ENCODE measurements at regions not wholly inside any gene's neighbourhood (a gene's known extent, or its start where the extent isn't known, plus 50 kb on each side); places are given as distances from the start of the nearest gene placed in this dataset.

DNA sequence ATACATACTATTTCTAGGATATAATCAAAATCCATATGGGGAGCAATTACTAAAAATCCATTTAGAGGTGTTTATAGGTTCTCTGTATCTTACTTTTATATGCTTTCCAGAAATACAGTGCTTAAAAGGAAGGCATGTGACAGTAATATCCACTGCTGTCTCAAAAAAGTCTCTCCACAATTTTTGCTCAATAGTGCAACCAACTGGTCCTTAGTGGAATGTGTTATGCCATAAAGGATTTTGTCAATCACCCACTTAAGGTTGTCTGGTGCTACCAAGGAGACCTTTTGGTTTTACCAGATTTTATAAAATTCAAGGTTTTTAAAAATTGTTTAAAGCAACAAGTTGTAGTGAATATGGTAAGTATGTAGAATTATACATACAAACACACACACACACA, 328.5 kb upstream of the DSEL start:
- no peak overlapping the region for H3K4me3 ChIP-seq (ENCODE audit: control insufficient read depth, low read depth, low read length)
- DNase-seq (ENCODE audit: low read depth): peak; percentile 51
- TF ChIP-seq, protein P1, sequence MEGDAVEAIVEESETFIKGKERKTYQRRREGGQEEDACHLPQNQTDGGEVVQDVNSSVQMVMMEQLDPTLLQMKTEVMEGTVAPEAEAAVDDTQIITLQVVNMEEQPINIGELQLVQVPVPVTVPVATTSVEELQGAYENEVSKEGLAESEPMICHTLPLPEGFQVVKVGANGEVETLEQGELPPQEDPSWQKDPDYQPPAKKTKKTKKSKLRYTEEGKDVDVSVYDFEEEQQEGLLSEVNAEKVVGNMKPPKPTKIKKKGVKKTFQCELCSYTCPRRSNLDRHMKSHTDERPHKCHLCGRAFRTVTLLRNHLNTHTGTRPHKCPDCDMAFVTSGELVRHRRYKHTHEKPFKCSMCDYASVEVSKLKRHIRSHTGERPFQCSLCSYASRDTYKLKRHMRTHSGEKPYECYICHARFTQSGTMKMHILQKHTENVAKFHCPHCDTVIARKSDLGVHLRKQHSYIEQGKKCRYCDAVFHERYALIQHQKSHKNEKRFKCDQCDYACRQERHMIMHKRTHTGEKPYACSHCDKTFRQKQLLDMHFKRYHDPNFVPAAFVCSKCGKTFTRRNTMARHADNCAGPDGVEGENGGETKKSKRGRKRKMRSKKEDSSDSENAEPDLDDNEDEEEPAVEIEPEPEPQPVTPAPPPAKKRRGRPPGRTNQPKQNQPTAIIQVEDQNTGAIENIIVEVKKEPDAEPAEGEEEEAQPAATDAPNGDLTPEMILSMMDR (conservative IDR thresholded peaks at IDR 0.05; ENCODE audit: control insufficient read depth, insufficient read depth, low read depth, low read length): peak; percentile 36

DNA sequence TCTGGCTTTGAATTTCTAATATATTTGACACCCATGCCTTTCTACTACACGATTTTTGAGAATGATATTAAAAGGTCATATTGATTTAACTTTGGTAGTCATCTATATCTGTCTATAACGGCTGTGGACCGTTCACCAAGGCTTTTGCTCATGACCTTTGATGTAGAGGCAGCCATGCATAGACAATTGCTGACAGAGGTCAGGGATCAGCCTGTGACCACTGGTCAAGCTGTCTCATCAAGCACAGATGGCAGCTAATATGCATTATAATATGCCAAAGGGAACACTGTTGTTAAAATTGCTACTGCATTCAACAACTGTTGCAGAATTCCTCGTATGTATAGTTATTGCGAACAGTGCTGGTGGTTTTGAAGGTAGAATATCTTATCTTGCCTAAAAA, 323.9 kb upstream of the DSEL start:
- no peak for DNase-seq (ENCODE audit: low read depth)
- TF ChIP-seq, protein P1 (conservative IDR thresholded peaks at IDR 0.05; ENCODE audit: control insufficient read depth, insufficient read depth, low read depth, low read length): no peak
- no peak overlapping the region for H3K4me3 ChIP-seq (ENCODE audit: control insufficient read depth, low read depth, low read length)

DNA sequence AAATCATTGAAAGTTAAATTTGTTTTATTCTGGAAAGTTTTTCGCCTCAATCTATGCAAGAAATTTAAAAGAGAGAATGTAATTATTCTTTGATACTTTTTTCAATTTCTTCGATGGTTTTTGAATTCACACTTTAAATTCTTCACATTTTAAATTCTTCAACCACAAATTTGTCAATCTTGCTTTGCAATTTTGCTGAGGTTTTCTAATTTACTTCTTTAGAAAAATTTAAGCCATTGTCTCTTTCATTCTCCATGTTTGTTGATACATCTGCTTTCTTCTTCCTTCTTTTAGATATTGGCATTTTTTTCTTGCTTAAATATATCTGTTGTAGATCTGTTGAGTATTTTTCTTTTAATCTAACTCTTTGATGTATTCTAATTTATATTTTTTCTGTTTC, 301.9 kb upstream of the DSEL start:
- no peak overlapping the region for H3K4me3 ChIP-seq (ENCODE audit: control insufficient read depth, low read depth, low read length)
- no peak for DNase-seq (ENCODE audit: low read depth)
- TF ChIP-seq, protein P1 (conservative IDR thresholded peaks at IDR 0.05; ENCODE audit: control insufficient read depth, insufficient read depth, low read depth, low read length): no peak

DNA sequence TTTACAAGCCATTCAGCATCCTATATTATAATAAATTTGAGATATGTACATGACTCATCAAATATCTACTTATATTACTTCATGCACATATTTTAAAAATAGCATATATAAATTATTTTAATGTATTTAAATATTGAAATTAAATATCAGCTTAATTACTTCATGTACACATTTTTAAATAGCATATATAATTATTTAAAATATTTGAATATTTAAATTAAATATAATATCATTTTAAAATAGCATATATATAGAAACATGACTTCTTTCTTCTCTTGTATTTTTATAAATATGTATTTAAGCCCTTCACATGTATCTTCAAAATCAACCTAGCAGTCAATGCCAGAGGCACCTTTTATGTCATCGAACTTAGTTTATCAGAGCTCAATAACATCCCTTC, 298.8 kb upstream of the DSEL start:
- TF ChIP-seq, protein P1 (conservative IDR thresholded peaks at IDR 0.05; ENCODE audit: control insufficient read depth, insufficient read depth, low read depth, low read length): no peak
- no peak overlapping the region for H3K4me3 ChIP-seq (ENCODE audit: control insufficient read depth, low read depth, low read length)
- DNase-seq (ENCODE audit: low read depth): no peak

DNA sequence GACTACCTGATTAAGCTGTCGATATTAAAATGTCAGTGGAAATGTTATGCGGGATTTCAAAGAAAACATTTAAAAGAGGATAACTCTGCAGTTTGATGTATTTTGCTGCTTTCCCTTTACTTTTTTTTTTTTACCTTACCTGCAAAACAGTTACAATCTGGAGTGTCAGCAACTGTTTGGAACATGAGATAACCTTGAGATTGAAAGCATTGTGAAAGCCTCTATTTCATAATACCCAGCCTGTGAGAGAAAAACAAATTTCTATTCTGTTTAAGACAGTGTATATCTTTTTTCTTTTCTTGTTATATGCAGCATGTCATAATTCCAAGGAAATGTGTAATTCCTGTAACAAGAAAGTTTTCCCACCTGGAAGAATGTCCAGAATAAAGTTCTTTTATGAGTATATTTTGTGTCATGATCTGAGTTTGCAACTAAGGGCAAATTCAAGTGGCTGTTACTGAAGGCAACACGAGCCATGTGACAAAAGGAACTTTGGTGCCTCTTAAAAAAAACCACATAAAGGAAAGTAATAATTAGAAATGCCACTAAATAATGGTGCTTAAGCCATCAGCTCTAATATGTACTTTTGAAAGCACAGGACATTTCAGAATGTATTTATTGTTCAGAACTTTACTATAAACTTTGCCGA, 297.0 kb upstream of the DSEL start:
- TF ChIP-seq, protein P1 (conservative IDR thresholded peaks at IDR 0.05; ENCODE audit: control insufficient read depth, insufficient read depth, low read depth, low read length): no peak
- H3K4me3 ChIP-seq (ENCODE audit: control insufficient read depth, low read depth, low read length): no peak overlapping the region
- no peak for DNase-seq (ENCODE audit: low read depth)

DNA sequence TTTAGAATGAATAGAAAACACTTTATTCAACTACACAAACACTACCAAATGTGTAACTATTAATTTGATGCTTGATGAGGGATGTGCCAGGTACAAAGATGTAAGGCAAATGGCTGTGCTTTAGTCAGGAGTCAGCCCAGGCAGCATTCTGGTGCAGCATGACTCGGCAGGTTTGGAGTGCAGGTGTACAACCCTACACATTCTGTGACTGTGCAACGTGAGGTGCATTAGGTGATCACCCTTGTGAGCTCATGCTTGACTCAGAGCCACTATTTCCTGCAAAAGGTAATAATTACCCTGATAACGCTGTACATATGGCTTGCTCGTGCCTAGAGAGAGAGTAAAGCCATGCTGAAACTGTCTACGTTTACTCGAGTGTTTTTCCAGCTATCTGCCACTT, 288.7 kb upstream of the DSEL start:
- DNase-seq (ENCODE audit: low read depth): peak; percentile 9
- H3K4me3 ChIP-seq (ENCODE audit: control insufficient read depth, low read depth, low read length): no peak overlapping the region
- TF ChIP-seq, protein P1 (conservative IDR thresholded peaks at IDR 0.05; ENCODE audit: control insufficient read depth, insufficient read depth, low read depth, low read length): no peak

DNA sequence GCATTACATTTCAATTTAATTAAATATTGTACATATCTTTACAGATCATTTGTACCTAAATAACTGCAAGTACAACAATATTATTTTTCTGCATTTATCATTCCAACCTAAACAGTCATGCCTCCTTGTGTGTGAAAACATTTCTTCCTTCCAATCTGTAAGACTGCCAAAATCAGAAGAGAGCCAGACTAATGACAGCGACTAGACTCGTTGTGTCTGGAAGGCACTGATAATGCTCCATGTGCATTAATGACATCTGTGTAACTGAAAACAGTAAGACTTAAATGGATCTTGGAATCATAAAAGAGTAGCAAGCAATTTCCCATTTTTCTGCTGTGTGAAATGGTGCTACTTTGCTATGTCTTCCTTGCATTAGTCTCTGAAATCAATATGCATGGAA, 278.0 kb upstream of the DSEL start:
- TF ChIP-seq, protein P1 (conservative IDR thresholded peaks at IDR 0.05; ENCODE audit: control insufficient read depth, insufficient read depth, low read depth, low read length): no peak
- peak; percentile 35 for DNase-seq (ENCODE audit: low read depth)
- no peak overlapping the region for H3K4me3 ChIP-seq (ENCODE audit: control insufficient read depth, low read depth, low read length)
